A673 (cell line): ENCODE measurements at regions not wholly inside any gene's neighbourhood (a gene's known extent, or its start where the extent isn't known, plus 50 kb on each side); places are given as distances from the start of the nearest gene placed in this dataset.

Source experiments
- BruUV-seq: library from RNA; stranded (reverse); fragments of 400-500 nt; replicated peaks from 2 replicates; lab custom pipeline; 2021; lab: Mats Ljungman, UMichigan
- CTCF ChIA-PET: fragments of 300-600 bp; sonication (Branson Sonifier 250); formaldehyde crosslinking; loops from one replicate; lab custom pipeline; 2022; ENCODE audit warnings: antibody characterized with exemption; lab: Charles Lee
- POLR2A ChIA-PET: fragments of 300-600 bp; sonication (Branson Sonifier 250); formaldehyde crosslinking; loops from one replicate; lab custom pipeline; 2022; ENCODE audit warnings: antibody characterized with exemption; ENCODE audit not compliant: low non-redundant PET; lab: Charles Lee
- DNase-seq: peaks from one replicate; pipeline ENCODE4 v3.0.0-alpha.2; 2015; ENCODE audit warnings: low spot score
- H3K27ac ChIP-seq: fragments of 200-600 bp; sonication (generic); 2 replicates; pipeline ENCODE4 v1.5.1; 2016; ENCODE audit warnings: mixed run types, low read depth, mild to moderate bottlenecking, mixed read lengths, antibody characterized with exemption, low read length; ENCODE audit not compliant: poor library complexity, severe bottlenecking
- H3K27me3 ChIP-seq: fragments of 200-600 bp; sonication (generic); replicated peaks from 2 replicates; pipeline ENCODE4 v1.6.1; 2017; ENCODE audit warnings: mixed run types, low read depth, mild to moderate bottlenecking, mixed read lengths, antibody characterized with exemption, low read length; ENCODE audit not compliant: insufficient read depth, poor library complexity
- H3K36me3 ChIP-seq: fragments of 200-600 bp; sonication (generic); 2 replicates; pipeline ENCODE4 v1.6.1; 2016; ENCODE audit warnings: mixed run types, mild to moderate bottlenecking, mixed read lengths, antibody characterized with exemption, low read length; ENCODE audit not compliant: insufficient read depth, poor library complexity, severe bottlenecking
- H3K4me1 ChIP-seq: fragments of 200-600 bp; sonication (generic); 2 replicates; pipeline ENCODE4 v1.6.1; 2017; ENCODE audit warnings: mixed run types, mild to moderate bottlenecking, mixed read lengths, antibody characterized with exemption, low read length; ENCODE audit not compliant: insufficient read depth, poor library complexity, severe bottlenecking
- H3K4me3 ChIP-seq: fragments of 200-600 bp; sonication (generic); 2 replicates; pipeline ENCODE4 v1.5.1; 2016; ENCODE audit warnings: low read depth, mixed run types, mild to moderate bottlenecking, mixed read lengths, low read length; ENCODE audit not compliant: poor library complexity, severe bottlenecking
- H3K9me3 ChIP-seq: fragments of 200-600 bp; sonication (generic); 2 replicates; pipeline ENCODE4 v1.6.1; 2016; ENCODE audit warnings: mixed run types, low read depth, mild to moderate bottlenecking, mixed read lengths, antibody characterized with exemption, low read length; ENCODE audit not compliant: poor library complexity, severe bottlenecking
- EZH2 ChIP-seq: fragments of 200-600 bp; sonication (generic); IDR thresholded peaks from 2 replicates; pipeline ENCODE4 v1.6.1; 2017; ENCODE audit warnings: borderline replicate concordance, low read depth, mild to moderate bottlenecking, mixed read lengths, antibody characterized with exemption, low read length; ENCODE audit not compliant: poor library complexity, severe bottlenecking
- intact Hi-C: fragments of 100-400 bp; cut with micrococcal nuclease; formaldehyde crosslinking; loops from one replicate; pipeline ENCODE4 v1.10.0; 2022; ENCODE audit not compliant: unreplicated experiment
- TF ChIP-seq, protein P1 (sequence below): fragments of 300-800, 200-600 bp; sonication (generic); conservative IDR thresholded peaks from 2 replicates; pipeline ENCODE4 v1.5.1; 2017; ENCODE audit warnings: low read depth, mild to moderate bottlenecking, antibody characterized with exemption, low read length, moderate library complexity, mixed read lengths

DNA sequence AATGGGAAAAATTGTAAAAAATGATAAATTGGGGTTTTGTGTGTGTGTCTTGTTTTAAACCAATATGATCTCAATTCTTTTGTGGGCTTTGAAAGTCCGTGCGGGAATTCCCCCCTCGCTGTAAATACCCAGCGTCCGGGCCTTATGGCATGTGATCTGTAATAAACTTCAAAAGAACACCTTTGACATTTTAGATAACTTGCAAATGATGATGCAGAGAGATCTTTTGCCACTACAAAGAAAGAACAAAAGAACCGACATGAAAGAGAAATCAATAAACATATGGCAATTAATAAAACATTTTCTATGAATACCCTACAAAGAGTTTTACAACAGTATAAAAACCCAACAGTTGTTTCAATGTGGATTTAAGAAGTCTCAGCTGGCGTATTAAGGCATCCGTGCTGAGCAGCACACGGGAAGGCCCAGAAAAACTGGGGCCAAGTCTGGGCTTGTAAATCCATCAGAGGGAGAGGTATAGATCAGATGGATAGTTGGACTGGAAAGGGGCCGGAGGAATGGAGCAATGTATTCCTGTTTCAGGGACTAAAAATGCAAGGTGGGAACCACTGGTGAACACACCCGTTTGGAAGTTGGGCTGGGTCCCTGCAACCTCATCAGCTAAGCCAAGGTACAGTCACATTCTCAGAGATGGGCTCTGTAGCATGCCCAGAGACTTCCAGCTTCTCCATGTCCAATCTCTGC is 115.2 kb downstream of the IRX5 start:
- Histone ChIP-seq H3K27me3 (no peaks in the 10 kb centered on the region), H3K27ac (no peak overlapping the region), H3K9me3 (no peaks in the 10 kb centered on the region), H3K36me3 (no peaks in the 10 kb centered on the region), H3K4me3 (no peak overlapping the region), H3K4me1 (no peaks in the 10 kb centered on the region)
- no TSS peak for BruUV-seq
- CTCF ChIA-PET = no interaction called here
- DNase-seq = no peak
- TF ChIP-seq EZH2 = no peak
- TF ChIP-seq, protein P1, sequence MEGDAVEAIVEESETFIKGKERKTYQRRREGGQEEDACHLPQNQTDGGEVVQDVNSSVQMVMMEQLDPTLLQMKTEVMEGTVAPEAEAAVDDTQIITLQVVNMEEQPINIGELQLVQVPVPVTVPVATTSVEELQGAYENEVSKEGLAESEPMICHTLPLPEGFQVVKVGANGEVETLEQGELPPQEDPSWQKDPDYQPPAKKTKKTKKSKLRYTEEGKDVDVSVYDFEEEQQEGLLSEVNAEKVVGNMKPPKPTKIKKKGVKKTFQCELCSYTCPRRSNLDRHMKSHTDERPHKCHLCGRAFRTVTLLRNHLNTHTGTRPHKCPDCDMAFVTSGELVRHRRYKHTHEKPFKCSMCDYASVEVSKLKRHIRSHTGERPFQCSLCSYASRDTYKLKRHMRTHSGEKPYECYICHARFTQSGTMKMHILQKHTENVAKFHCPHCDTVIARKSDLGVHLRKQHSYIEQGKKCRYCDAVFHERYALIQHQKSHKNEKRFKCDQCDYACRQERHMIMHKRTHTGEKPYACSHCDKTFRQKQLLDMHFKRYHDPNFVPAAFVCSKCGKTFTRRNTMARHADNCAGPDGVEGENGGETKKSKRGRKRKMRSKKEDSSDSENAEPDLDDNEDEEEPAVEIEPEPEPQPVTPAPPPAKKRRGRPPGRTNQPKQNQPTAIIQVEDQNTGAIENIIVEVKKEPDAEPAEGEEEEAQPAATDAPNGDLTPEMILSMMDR = no peak
- intact Hi-C loops = no loop called here
- POLR2A ChIA-PET = no interaction called here

DNA sequence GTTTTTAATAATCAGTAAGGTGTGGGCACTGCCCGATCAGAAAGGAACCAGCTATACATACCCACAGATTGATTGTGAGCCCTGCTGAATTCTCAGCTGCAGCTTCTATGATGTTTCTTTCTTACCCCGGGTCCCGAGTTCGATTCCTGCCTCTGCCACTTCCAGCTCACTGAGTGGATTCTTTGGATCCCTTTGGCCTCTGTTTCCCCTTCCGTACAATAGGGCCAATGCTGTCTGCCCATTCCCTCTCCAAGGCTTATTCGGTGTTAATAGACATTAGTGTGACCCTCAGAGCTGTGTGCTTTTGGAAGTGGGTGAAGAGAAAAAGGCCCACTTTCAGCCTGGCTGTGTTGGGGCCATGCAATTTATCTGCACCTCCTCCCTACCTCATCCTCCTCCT is 115.8 kb downstream of the IRX5 start:
- TF ChIP-seq EZH2 = no peak
- TF ChIP-seq, protein P1 = no peak
- Histone ChIP-seq H3K4me3 (no peak overlapping the region), H3K27me3 (no peaks in the 10 kb centered on the region), H3K4me1 (no peaks in the 10 kb centered on the region), H3K36me3 (no peaks in the 10 kb centered on the region), H3K9me3 (no peaks in the 10 kb centered on the region), H3K27ac (no peak overlapping the region)
- intact Hi-C loops = no loop called here
- ChIA-PET CTCF (no interaction called here), POLR2A (no interaction called here)
- DNase-seq = no peak
- BruUV-seq = no TSS peak

DNA sequence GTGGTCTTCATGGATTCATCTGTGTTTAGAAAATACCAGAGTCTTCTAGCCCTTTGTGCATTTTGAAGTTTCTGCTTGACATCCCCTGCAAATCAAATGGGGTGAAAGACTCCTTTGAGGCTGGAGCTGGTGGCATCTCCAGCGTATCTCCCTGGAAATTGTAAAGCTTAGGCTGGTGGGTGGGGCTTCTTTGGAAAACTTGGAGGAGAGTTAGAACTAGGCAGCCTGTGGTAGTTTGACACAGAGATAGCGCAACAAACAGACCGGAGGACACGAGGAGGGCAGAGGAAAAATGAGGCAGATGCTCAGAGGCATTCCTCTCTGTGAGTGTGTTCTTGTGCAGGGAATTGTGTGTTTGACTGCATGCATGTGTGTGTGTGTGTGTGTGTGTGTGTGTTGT is 116.3 kb downstream of the IRX5 start:
- TF ChIP-seq, protein P1 = no peak
- no peak for TF ChIP-seq EZH2
- DNase-seq = no peak
- no peaks in the 10 kb centered on the region for H3K9me3 ChIP-seq
- H3K4me1 ChIP-seq = no peaks in the 10 kb centered on the region
- BruUV-seq = no TSS peak
- no peak overlapping the region for H3K27ac ChIP-seq
- H3K4me3 ChIP-seq = no peak overlapping the region
- no peaks in the 10 kb centered on the region for H3K27me3 ChIP-seq
- intact Hi-C loops = no loop called here
- H3K36me3 ChIP-seq = no peaks in the 10 kb centered on the region
- ChIA-PET CTCF (no interaction called here), POLR2A (no interaction called here)
